ENCODE measurements at regions not wholly inside any gene's neighbourhood (a gene's known extent, or its start where the extent isn't known, plus 50 kb on each side); places are given as distances from the start of the nearest gene placed in this dataset.

- no peak for DNase-seq (ENCODE audit: extremely low read depth in 1 of 2, low read depth in 1 of 2)
These were observed 471.5 kb downstream of the EPHA4 start for GRCh38 chr2:221100467-221101089.

GRCh38 chr2:221102896-221103688 lies 469.0 kb downstream of the EPHA4 start:
- DNase-seq (ENCODE audit: extremely low read depth in 1 of 2, low read depth in 1 of 2): no peak

- no peak for DNase-seq (ENCODE audit: extremely low read depth in 1 of 2, low read depth in 1 of 2)
These were observed 468.2 kb downstream of the EPHA4 start for GRCh38 chr2:221103930-221104329.

GRCh38 chr2:221104361-221104811 lies 467.7 kb downstream of the EPHA4 start:
- no peak for DNase-seq (ENCODE audit: extremely low read depth in 1 of 2, low read depth in 1 of 2)

GRCh38 chr2:221106241-221106640 lies 465.9 kb downstream of the EPHA4 start:
- no peak for DNase-seq (ENCODE audit: extremely low read depth in 1 of 2, low read depth in 1 of 2)

GRCh38 chr2:221107424-221107823 lies 464.7 kb downstream of the EPHA4 start:
- no peak for DNase-seq (ENCODE audit: extremely low read depth in 1 of 2, low read depth in 1 of 2)

DNA sequence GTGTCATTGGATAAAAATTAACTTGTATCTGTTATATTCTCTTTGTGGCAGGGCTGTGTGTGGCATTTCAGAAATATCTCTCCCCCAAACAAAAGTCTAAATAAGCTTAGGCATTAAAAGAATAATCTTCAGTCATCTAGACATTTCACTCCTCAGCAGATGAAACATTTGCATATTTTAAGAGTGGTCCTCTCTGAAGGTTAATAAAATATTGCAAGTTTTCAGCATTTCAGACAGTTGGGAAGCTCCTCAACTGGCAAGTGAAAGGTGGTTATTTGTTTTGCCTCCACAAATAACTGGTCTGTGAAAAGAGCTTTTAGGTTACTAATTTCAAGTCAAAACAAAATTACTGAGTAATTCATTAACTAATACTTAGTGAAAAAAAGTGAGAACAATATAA lies 462.6 kb downstream of the EPHA4 start:
- no peak for DNase-seq (ENCODE audit: extremely low read depth in 1 of 2, low read depth in 1 of 2)

- no peak for DNase-seq (ENCODE audit: extremely low read depth in 1 of 2, low read depth in 1 of 2)
These were observed 460.4 kb downstream of the EPHA4 start for GRCh38 chr2:221111739-221112138.

DNA sequence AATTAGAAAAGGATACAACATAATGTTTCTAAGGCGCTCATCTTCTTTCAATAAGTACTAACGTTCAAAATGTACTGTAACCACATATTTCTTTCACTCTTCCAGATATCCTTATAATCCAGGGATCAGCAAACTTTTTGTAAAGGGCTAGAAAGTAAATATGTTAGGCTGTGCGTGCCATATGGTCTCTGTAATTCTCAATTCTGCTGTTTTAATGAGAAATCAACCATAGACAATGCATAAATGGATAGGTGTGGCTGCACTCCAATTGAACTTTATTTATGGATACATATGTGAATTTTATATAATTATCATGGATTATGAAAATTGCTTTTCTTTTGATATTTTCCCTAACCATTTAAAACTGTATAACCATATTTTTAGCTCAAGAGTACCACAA lies 459.4 kb downstream of the EPHA4 start:
- no peak for DNase-seq (ENCODE audit: extremely low read depth in 1 of 2, low read depth in 1 of 2)

GRCh38 chr2:221115944-221116343 lies 456.2 kb downstream of the EPHA4 start:
- DNase-seq (ENCODE audit: extremely low read depth in 1 of 2, low read depth in 1 of 2): no peak

- no peak for DNase-seq (ENCODE audit: extremely low read depth in 1 of 2, low read depth in 1 of 2)
These were observed 451.5 kb downstream of the EPHA4 start for GRCh38 chr2:221120643-221121042.

GRCh38 chr2:221123396-221123795 lies 448.7 kb downstream of the EPHA4 start:
- no peak for DNase-seq (ENCODE audit: extremely low read depth in 1 of 2, low read depth in 1 of 2)

DNA sequence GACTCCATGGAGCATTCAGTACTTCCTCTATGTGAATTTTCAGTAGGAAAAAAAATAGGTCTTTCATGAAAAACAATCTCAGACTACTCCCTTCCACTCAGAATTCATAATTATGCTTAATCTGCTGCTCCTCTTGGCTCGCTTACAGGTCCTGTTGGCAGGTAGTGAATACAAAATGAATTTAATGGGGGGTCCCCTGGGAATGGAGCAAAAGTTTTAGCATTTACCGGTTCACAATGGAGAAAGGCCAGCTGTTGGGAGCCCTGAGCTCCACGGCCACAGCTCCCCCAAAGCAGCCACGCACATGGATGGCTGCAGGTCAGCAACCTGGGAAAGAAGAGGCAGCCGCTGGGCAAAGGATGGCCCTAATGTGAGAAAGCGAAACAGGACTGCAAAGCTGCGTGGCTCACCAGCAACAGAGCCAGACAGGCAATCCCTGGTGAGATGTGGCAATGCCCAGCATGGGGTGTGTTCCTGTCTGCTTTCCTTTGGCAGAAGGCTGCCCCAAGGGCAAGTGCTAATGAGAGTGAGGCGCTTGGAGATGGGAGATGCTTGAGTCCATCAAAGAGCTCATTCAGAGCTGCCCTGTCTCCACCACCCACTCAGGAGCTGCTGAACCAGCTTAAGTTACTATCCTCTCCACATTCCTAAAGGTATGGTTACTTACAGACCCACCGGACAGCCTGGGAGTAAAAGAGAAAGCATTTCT lies 447.4 kb downstream of the EPHA4 start:
- no peak for DNase-seq (ENCODE audit: extremely low read depth in 1 of 2, low read depth in 1 of 2)

- no peak for DNase-seq (ENCODE audit: extremely low read depth in 1 of 2, low read depth in 1 of 2)
These were observed 446.4 kb downstream of the EPHA4 start for GRCh38 chr2:221125691-221126090.

GRCh38 chr2:221129657-221130056 lies 442.4 kb downstream of the EPHA4 start:
- no peak for DNase-seq (ENCODE audit: extremely low read depth in 1 of 2, low read depth in 1 of 2)

DNA sequence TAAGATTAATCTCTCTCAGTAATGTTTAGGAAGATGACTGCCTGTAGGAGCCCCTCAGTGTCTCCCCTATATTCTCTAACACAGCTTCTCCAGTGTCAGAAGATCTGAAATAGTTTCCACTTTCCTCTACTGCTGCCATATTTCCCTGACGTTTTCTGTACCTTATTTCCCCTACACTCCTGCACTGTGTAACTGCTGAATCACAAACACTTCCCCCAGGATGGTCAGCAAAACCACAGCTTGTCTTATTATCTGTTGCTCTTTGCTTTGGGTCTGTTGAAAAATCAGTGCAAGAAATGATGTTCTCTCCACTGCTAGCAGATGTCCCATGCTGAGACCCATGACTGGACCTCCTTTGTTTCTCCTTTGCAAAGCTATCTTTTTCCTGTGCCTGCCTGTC lies 441.7 kb downstream of the EPHA4 start:
- no peak for DNase-seq (ENCODE audit: extremely low read depth in 1 of 2, low read depth in 1 of 2)

DNA sequence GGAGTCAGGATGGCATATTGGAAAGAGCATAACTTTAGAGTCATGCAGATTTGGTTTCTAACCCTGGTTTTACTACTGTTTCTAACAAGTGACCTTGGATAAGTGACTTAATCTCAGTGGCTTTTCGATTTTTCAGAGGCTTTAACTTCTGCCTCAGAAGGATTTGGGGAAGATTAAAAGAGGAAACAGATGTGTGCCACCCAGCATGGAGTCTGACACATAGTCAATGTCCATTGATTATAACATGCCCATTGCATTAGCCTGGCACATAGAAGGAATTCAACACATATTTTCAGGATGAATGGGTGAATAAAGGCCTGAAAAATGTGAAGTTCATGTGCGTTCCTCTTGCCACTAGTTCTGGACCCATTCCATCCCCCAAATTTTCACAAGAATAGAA lies 438.2 kb downstream of the EPHA4 start:
- DNase-seq (ENCODE audit: extremely low read depth in 1 of 2, low read depth in 1 of 2): no peak

DNA sequence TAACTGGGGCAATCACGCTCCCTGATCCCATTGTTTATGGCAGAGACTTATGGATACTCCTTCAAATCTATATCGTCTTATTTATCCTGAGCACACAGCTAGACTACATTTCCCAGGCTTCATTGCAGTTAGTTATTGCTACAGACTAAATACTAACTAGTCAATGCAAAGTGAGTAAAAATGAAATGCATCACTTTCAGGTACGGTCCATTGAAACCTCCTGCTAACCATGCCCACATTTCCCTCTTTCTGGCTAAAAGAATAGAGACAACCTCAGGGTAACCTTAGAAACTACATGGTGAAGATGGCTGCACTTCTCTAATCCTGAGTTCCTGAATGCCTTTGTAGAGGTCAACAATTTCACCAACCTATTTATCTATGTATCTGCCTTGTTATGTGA lies 437.4 kb downstream of the EPHA4 start:
- DNase-seq (ENCODE audit: extremely low read depth in 1 of 2, low read depth in 1 of 2): no peak

DNA sequence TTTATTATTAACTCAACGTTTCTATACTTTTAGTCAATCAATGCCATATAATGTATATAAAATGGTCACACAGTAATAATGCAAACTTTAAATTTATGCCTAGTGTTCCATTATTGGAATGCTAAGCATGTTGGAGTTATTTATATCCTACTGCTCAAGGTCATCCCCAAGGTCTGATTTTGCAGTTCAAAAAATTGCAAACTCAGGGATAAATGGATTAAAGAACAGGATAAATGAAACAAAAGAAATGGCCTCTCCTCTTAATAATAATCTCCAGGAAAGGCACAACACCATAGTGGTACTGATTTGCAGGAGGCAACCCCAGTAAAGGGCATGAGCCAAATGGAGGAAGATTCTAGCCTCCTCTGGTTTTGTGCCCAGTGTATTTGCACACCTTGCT lies 436.4 kb downstream of the EPHA4 start:
- no peak for DNase-seq (ENCODE audit: extremely low read depth in 1 of 2, low read depth in 1 of 2)

DNA sequence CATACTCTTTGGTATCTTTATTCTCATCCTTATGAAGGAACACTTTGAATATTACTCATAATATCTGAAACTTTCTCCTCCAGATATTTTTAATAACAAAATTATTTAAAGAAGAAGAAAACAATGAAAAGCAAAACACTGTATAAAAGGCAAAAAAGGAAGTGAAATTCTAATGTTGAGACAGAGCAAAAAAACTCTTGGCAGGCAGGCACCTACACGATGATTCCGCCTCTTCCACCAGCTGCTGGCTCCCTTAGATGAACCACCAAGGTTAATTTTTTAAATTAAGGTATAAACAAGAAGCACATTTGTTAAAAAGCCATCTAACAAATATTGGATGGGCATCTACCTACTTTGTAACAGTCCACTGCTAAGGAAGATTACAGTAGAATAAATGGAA lies 434.7 kb downstream of the EPHA4 start:
- DNase-seq (ENCODE audit: extremely low read depth in 1 of 2, low read depth in 1 of 2): no peak

GRCh38 chr2:221142341-221142740 lies 429.8 kb downstream of the EPHA4 start:
- DNase-seq (ENCODE audit: extremely low read depth in 1 of 2, low read depth in 1 of 2): no peak

GRCh38 chr2:221143231-221143630 lies 428.9 kb downstream of the EPHA4 start:
- no peak for DNase-seq (ENCODE audit: extremely low read depth in 1 of 2, low read depth in 1 of 2)
